ENCODE measurements at regions not wholly inside any gene's neighbourhood (a gene's known extent, or its start where the extent isn't known, plus 50 kb on each side); places are given as distances from the start of the nearest gene placed in this dataset.
"Not testable (repeated sequence)": the region's sequence is repeated elsewhere in the genome, so short reads cannot be mapped to it uniquely, and the experiment has no call there.

- DNase-seq = no peak
These were observed 316.2 kb downstream of the ETAA1 start for GRCh38 chr2:67713376-67713775.

- DNase-seq = no peak
These were observed 319.8 kb downstream of the ETAA1 start for GRCh38 chr2:67716895-67717396.

GRCh38 chr2:67717692-67718091, 320.6 kb downstream of the ETAA1 start:
- DNase-seq = no peak

- DNase-seq = no peak
These were observed 322.2 kb downstream of the ETAA1 start for GRCh38 chr2:67719351-67719750.

GRCh38 chr2:67721516-67721915, 324.4 kb downstream of the ETAA1 start:
- DNase-seq = no peak

GRCh38 chr2:67724261-67724660, 327.1 kb downstream of the ETAA1 start:
- no peak for DNase-seq

- DNase-seq = no peak
These were observed 328.6 kb downstream of the ETAA1 start for GRCh38 chr2:67725731-67726130.

GRCh38 chr2:67726416-67726815, 329.3 kb downstream of the ETAA1 start:
- no peak for DNase-seq

GRCh38 chr2:67727131-67727530, 330.0 kb downstream of the ETAA1 start:
- no peak for DNase-seq

GRCh38 chr2:67727623-67728022, 330.5 kb downstream of the ETAA1 start:
- no peak for DNase-seq

GRCh38 chr2:67729474-67729873, 332.3 kb downstream of the ETAA1 start:
- no peak for DNase-seq

- peak; percentile 50 for DNase-seq
These were observed 329.3 kb downstream of the C1D start for GRCh38 chr2:67733517-67733916.

GRCh38 chr2:67752199-67752598, 310.6 kb downstream of the C1D start:
- DNase-seq = no peak

- DNase-seq = no peak
These were observed 309.8 kb downstream of the C1D start for GRCh38 chr2:67752969-67753368.

- no peak for DNase-seq
These were observed 307.5 kb downstream of the C1D start for GRCh38 chr2:67755156-67755882.

- no peak for DNase-seq
These were observed 301.8 kb downstream of the C1D start for GRCh38 chr2:67760995-67761394.

- DNase-seq = no peak
These were observed 291.4 kb downstream of the C1D start for GRCh38 chr2:67771380-67771779.

- DNase-seq = no peak
These were observed 290.3 kb downstream of the C1D start for GRCh38 chr2:67772216-67773170.

GRCh38 chr2:67773851-67774250, 289.0 kb downstream of the C1D start:
- no peak for DNase-seq

GRCh38 chr2:67776276-67776675, 286.5 kb downstream of the C1D start:
- DNase-seq = no peak

GRCh38 chr2:67777010-67777409, 285.8 kb downstream of the C1D start:
- DNase-seq = no peak

GRCh38 chr2:67777836-67778429, 284.9 kb downstream of the C1D start:
- DNase-seq = no peak

GRCh38 chr2:67780841-67781240, 282.0 kb downstream of the C1D start:
- DNase-seq = not testable (repeated sequence)

Measured in hematopoietic multipotent progenitor cell treated with erythropoietin and hydrocortisone succinate and interleukin-3 and kit ligand, for 6 days (in vitro differentiated cells).